ENCODE measurements at regions not wholly inside any gene's neighbourhood (a gene's known extent, or its start where the extent isn't known, plus 50 kb on each side); places are given as distances from the start of the nearest gene placed in this dataset.

DNA sequence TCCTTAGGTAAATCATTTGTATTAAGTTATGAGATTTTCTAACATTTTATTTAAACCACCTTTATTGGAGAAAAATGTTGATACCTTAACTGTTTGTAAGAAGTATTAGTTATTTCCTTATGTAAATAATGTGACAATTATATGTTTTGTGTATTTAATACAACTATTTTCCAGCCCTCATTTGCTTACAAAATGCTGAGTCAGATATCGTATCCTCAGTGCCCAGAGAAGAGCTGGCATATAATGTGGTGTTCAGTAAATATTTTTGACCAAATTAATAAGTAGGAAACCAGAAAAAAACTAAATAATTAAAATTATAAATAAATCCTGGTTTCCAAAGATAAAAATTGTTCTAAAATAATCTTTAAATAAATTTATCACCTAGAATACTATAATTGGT is 140.2 kb upstream of the PCDH17 start:
- Histone ChIP-seq H4K20me1 (ENCODE audit: insufficient read depth, low read length) (no peaks in the 10 kb centered on the region), H3K36me3 (ENCODE audit: insufficient read depth, low read length) (no peaks in the 10 kb centered on the region), H3K4me1 (ENCODE audit: insufficient read depth, low read length) (no peaks in the 10 kb centered on the region), H3K79me2 (ENCODE audit: insufficient read depth, low read length) (no peaks in the 10 kb centered on the region), H2AFZ (ENCODE audit: low read length) (no peak overlapping the region), H3K9me3 (ENCODE audit: low read depth, low read length) (no peaks in the 10 kb centered on the region), H3K4me3 (ENCODE audit: insufficient read depth, low read length) (no peak overlapping the region), H3K27me3 (ENCODE audit: insufficient read depth, low read length) (no peaks in the 10 kb centered on the region), H3K27ac (ENCODE audit: low read depth, low read length) (no peak overlapping the region), H3K4me2 (ENCODE audit: insufficient read depth, low read length) (no peak overlapping the region)
- no peak for DNase-seq (ENCODE audit: insufficient read length, low spot score, missing footprints)
- TF ChIP-seq, protein P1, sequence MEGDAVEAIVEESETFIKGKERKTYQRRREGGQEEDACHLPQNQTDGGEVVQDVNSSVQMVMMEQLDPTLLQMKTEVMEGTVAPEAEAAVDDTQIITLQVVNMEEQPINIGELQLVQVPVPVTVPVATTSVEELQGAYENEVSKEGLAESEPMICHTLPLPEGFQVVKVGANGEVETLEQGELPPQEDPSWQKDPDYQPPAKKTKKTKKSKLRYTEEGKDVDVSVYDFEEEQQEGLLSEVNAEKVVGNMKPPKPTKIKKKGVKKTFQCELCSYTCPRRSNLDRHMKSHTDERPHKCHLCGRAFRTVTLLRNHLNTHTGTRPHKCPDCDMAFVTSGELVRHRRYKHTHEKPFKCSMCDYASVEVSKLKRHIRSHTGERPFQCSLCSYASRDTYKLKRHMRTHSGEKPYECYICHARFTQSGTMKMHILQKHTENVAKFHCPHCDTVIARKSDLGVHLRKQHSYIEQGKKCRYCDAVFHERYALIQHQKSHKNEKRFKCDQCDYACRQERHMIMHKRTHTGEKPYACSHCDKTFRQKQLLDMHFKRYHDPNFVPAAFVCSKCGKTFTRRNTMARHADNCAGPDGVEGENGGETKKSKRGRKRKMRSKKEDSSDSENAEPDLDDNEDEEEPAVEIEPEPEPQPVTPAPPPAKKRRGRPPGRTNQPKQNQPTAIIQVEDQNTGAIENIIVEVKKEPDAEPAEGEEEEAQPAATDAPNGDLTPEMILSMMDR (IDR thresholded peaks at IDR 0.05; ENCODE audit: extremely low read depth, low read depth, low read length), result no peak

DNA sequence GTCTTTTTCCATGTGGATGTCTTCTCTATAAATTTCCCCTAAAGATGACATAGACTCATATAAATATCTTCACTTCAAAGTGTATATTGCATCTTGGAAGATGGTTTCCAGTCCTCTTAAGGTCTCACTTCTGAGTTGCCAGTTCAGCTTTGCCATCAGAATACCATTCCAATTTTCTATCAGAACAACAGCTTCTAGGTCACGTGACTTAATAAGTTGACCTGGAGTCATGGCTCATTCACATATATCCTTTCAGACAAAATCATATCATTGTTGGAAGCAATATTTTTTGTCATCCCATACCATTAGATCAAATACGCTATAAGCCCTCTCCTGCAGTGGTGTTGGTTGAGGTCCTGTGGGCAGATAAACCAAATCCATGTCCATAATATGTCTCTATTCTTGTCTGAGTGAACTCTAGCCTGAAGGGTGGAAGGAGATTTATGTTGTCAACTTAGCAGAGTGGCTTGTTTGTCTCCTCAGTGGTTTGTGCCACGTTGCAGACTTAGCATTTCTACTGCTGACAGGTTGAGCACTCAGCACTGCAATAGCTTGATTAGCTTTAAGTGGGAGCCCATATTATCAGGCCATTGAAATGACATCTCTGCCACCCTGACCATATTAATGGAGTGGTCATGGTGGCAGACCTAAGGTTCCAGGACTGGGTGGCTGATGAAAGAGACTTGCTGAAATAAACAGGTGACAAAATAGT is 123.6 kb upstream of the PCDH17 start:
- Histone ChIP-seq H4K20me1 (ENCODE audit: insufficient read depth, low read length) (no peaks in the 10 kb centered on the region), H2AFZ (ENCODE audit: low read length) (no peak overlapping the region), H3K9me3 (ENCODE audit: low read depth, low read length) (peaks cover 3% of the 10 kb centered on the region), H3K27me3 (ENCODE audit: insufficient read depth, low read length) (no peaks in the 10 kb centered on the region), H3K4me3 (ENCODE audit: insufficient read depth, low read length) (no peak overlapping the region), H3K36me3 (ENCODE audit: insufficient read depth, low read length) (no peaks in the 10 kb centered on the region), H3K27ac (ENCODE audit: low read depth, low read length) (no peak overlapping the region), H3K4me1 (ENCODE audit: insufficient read depth, low read length) (no peaks in the 10 kb centered on the region), H3K4me2 (ENCODE audit: insufficient read depth, low read length) (no peak overlapping the region), H3K79me2 (ENCODE audit: insufficient read depth, low read length) (no peaks in the 10 kb centered on the region)
- TF ChIP-seq, protein P1 (IDR thresholded peaks at IDR 0.05; ENCODE audit: extremely low read depth, low read depth, low read length), result no peak
- no peak for DNase-seq (ENCODE audit: insufficient read length, low spot score, missing footprints)

DNA sequence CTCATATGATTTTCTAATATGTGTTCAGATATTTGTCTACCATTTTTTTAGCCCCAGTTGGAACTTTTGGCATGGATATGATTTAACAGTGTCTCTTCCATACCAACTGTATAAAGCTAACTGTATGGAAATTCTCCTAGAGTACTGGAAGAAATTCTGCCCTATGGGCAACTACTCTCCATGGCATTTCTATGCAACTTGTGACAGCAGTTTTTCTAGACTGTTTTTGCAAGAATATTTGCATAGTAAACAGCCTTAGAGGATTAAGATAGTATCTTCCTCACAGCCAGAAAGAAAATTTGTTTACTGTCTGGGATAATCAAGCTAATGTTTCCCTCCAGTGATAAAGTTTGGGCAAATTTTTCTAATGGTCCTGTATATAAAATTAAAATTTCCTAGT is 119.9 kb upstream of the PCDH17 start:
- DNase-seq (ENCODE audit: insufficient read length, low spot score, missing footprints), result no peak
- Histone ChIP-seq H3K27ac (ENCODE audit: low read depth, low read length) (no peak overlapping the region), H4K20me1 (ENCODE audit: insufficient read depth, low read length) (no peaks in the 10 kb centered on the region), H3K9me3 (ENCODE audit: low read depth, low read length) (peaks cover 3% of the 10 kb centered on the region), H3K79me2 (ENCODE audit: insufficient read depth, low read length) (no peaks in the 10 kb centered on the region), H3K4me3 (ENCODE audit: insufficient read depth, low read length) (no peak overlapping the region), H3K4me1 (ENCODE audit: insufficient read depth, low read length) (no peaks in the 10 kb centered on the region), H2AFZ (ENCODE audit: low read length) (no peak overlapping the region), H3K4me2 (ENCODE audit: insufficient read depth, low read length) (no peak overlapping the region), H3K27me3 (ENCODE audit: insufficient read depth, low read length) (no peaks in the 10 kb centered on the region), H3K36me3 (ENCODE audit: insufficient read depth, low read length) (no peaks in the 10 kb centered on the region)
- TF ChIP-seq, protein P1 (IDR thresholded peaks at IDR 0.05; ENCODE audit: extremely low read depth, low read depth, low read length), result no peak

DNA sequence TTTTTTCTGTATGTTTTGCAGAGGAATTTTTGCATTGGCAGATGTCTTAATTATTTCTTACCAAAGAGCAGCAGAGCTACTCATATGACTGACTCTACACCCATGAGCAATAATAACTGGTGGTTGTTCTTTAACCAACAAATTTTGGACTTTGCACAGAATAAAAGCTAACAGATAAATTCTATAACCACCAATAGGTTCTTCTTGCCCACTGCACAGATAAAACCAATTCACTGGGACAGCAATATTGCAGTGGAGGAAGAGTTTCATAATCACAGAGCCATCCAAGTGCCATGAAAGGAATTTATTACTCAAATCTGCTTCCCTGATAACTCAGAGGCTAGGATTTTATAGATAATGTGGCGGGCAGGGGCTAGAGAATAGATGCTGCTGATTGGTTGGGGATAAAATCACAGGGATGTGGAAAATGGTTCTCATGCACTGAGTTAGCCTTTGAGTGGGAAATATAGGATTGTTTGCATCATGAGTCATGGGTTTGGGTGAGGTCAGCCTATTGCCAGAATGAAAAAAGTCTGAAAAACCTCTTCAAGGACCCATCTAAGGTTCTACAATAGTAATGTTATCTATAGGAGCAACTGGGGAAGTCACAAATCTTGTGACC is 104.3 kb upstream of the PCDH17 start:
- Histone ChIP-seq H3K4me1 (ENCODE audit: insufficient read depth, low read length) (no peaks in the 10 kb centered on the region), H3K9me3 (ENCODE audit: low read depth, low read length) (peaks cover 3% of the 10 kb centered on the region), H3K27ac (ENCODE audit: low read depth, low read length) (no peak overlapping the region), H3K79me2 (ENCODE audit: insufficient read depth, low read length) (no peaks in the 10 kb centered on the region), H3K4me3 (ENCODE audit: insufficient read depth, low read length) (no peak overlapping the region), H3K4me2 (ENCODE audit: insufficient read depth, low read length) (no peak overlapping the region), H2AFZ (ENCODE audit: low read length) (no peak overlapping the region), H4K20me1 (ENCODE audit: insufficient read depth, low read length) (no peaks in the 10 kb centered on the region), H3K36me3 (ENCODE audit: insufficient read depth, low read length) (no peaks in the 10 kb centered on the region), H3K27me3 (ENCODE audit: insufficient read depth, low read length) (no peaks in the 10 kb centered on the region)
- DNase-seq (ENCODE audit: insufficient read length, low spot score, missing footprints), result no peak
- TF ChIP-seq, protein P1 (IDR thresholded peaks at IDR 0.05; ENCODE audit: extremely low read depth, low read depth, low read length), result no peak

Measured in osteoblast (primary cell).